ENCODE measurements at regions not wholly inside any gene's neighbourhood (a gene's known extent, or its start where the extent isn't known, plus 50 kb on each side); places are given as distances from the start of the nearest gene placed in this dataset.

DNA sequence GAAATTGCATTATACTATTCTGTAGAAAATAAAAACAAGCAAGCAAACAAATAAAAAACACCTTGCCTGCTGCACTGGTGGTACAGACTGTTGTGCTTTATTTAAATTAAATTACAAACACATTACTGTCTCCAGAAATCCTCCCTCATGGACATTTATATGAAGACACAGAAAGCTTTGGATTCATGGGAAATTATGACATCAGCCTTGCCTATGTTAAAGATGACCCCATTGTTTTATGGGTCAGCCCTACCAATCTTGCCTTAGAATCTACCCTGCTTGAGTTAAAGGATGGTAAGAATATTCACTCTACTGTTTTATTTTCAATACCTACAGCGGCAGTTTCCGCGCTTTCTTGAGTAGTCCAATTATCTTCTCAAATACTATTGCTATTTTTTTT is 1379.9 kb downstream of the TECRL start:
- no peak for DNase-seq

DNA sequence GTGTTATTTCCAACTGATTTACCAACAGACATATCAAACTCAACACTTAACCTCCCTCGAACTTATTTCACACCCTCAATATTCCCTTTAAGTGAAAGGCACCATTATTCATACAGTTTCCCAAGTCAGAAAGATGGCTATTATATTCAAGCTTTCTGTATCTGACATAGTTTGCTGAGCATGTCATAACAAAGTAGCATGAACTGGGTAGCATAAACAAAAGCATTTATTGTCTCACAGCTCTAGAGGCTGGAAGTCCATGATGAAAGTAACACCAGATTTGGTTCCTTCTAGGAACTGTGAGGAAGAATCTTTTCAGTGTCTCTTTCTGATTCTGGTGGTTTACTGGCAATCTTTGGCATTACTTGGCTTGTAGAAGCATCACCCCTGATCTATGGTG is 1388.6 kb downstream of the TECRL start:
- no peak for DNase-seq

DNA sequence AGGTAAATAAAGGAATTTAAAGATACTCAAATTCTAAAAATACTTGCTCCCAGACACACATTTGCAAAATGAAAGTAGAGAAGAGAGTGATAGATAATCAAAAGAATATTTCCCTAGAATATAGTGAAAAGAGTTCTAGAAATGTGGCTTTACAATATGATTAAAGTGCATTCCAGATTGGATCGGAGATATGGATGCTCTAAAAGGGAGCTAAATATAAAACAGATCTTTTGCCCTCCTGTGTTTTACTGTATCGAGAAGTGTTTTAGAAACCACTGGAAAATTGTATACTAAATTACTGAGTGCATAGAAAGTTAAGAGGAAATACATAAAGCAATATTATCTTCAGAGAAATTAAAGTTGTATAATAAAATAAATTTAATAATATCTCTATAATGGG is 1392.0 kb downstream of the TECRL start:
- no peak for DNase-seq

DNA sequence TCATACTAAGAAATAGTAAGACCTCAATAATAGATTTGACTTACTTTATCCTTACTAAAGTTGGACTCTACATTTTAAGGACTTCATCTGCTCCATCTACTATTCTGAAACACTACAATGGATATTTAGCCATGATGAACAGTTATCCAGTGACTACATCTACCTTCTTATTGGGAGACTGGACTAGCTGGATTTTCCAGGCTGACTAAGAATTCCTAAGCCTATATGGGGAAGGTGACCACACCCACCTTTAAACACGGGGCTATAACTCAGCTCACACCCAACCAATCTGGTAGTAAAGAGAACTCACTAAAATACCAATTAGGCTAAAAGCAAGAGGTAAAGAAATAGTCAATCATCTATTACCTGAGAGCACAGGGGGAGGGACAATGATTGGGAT is 1438.4 kb downstream of the TECRL start:
- no peak for DNase-seq

DNA sequence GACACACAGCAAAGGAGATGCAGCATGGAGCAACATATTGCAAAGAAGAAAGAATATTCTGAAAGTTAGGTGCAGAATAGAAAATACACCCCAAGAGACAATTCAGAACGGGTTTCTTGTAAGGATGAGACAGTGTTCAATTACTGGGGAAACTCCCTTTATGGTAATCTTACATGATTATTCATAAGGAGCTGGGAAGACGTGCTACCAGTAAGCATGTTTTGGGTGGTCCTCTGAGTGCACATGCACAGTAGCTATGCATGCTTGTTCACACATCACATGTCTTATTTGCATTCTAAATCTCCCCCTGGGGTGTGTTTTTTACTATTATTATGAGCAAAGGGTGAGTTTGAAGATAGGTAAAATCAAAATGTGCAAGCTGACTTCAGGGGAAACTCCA is 1448.8 kb downstream of the TECRL start:
- no peak for DNase-seq

DNA sequence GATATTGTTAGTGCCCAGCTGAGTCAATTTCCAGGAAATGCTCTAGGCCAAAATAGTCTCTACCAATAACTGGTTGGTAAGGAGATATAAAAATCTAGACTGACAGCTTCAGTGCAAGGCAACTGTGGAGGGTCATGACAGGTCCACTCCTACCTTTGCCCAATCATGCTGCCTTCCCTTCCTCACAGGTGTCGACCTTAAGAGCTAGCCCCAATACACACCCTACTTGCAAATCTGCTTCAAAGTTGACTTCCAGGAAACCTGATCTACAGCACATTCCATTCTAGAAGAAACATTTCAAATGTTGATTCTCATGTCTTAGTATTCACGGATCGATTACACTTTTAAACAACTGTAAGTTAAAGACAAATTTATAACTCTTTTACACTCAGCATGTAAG is 1455.5 kb downstream of the TECRL start:
- no peak for DNase-seq

DNA sequence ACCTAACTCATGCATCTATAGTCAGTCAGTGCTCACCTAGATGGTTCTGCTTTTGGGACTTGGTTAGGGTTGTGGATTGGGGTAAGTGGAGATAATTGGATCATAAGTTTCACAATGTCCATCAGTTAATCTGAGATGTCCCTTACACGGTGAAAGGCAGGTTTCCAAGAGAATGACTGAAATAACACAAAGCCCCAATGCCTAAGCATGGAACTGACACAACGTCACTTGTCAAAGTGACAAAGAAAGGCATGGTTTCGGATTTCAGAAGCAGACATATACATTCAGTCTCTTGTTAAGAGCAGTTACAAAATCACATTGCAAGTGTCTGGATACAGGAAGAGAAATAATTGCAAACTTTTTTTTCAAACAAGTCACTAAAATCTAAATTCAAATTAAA is 1456.9 kb downstream of the TECRL start:
- no peak for DNase-seq

DNA sequence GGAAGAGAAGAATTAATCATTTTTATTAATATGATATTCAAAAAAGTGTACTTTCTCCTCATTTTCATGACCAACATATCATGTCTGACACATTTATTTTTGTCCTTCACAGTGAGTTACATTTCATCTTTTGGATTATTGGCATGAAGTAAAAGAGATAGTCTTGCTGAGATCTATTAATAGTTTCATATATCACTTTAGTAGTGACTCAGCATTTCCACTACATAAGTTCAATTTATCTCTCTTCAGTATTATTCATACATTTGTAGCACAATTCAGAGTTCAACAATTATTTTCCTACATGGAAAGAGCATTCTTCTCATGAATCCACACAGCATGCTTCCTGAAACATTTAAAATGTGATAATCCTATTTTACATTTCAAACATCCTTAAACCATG is 1461.1 kb downstream of the TECRL start:
- DNase-seq = no peak

DNA sequence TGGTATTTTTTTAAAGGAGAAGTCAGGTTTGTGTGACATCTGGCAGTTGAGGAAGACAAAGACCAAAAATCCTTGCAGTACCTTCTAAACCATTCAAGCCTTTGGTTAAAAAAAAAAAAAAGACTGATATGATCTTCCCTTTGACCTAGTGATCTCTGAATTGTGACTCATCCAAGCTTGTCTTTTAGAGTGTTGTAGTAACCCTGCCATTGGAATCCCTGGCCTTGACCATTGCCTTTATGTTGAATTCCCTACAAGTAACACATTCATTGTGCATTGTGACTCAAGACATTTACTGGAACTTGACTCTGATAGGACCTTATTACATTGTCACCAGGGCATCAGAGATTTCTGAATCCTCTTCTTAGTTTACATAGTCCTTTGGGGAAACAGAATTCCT is 1469.0 kb downstream of the TECRL start:
- no peak for DNase-seq

DNA sequence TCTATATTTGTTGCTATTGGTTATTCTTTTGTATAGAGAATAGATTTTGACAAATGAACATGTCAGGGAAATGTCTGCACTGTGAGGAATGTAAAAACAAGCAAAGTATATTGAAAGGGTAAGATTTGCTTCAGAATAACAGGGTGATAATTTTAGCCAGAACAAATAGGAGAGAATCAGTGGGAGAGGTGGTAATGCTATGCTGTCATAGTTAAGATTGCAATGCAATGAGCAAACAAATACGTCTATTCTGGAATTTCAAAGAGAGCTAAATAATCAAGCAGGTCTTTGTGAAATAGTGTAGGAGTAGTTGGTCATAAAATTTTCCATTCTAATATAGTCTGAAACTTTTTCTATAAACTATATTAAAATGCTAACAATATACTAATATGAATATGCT is 1478.4 kb downstream of the TECRL start:
- no peak for DNase-seq

DNA sequence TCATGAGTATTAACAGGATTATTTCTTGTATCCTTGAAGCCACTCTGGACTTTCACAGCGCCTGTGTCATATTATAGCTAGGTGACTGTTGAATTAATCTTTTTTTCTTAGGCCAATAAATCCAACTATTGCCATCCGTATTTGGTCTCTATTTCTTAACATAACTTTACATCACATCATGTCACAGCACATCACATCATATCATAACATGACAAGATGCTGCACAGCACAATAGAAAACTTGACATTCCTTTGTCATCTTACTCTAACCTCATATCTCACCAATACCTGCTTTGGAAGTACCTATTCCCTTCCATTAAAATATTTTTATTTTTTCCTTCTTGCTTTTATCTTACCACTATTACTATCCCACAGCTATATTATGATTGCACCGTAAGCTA is 1480.8 kb downstream of the TECRL start:
- no peak for DNase-seq

DNA sequence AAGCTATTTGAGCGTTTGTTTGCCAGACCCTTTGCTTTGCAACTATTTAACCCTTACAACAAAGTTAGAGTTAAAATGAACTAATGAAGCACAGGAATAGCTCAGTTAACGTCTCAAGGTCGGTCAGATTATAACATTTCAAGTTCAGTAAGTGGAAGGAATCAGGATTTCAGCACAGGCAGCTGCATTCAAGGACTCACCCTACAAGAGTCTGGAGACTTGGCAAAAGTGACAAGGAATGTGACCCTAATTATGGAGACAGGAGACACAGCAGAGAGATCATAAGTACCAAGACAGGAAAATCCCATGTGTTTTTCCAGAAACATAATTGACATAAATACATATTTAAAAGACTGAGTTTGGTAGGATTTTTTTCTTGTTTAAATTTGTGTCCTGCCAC is 1481.7 kb downstream of the TECRL start:
- DNase-seq = no peak

DNA sequence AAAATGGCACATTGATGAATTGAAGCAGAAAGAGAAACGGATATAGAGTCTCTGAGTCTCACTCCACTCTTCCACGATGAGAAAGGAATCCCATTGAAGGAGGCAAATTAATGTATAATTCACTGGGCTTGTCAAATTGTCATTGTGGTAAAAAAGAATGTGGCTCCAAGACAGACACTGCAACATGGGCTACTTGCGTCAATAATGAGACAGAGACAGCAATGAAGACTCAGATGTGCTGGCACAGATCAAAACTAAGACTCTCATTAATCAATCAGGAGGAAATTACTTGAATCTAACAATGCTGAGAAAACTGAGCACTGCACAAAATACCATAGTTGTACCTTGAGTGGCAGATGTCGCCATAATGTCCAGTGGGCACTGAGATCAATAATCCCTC is 1485.5 kb downstream of the TECRL start:
- no peak for DNase-seq

DNA sequence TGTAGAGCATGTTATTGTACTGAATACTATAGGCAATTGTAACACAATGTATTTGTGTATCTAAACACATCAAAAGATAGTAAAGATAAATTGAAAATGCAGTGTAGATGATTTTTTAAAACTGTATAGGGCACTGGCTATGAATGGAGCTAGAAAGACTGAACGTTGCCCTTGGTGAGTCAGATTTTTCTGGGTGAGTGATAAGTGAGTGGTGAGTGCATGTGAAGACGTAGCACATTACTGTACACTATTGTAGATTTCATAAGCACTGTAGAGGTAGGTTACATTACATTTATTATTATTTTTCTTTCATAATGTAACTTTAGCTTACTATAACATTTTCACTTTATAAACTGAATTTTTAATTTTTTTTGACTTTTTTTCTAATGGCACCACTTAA is 1491.6 kb downstream of the TECRL start:
- DNase-seq = no peak

DNA sequence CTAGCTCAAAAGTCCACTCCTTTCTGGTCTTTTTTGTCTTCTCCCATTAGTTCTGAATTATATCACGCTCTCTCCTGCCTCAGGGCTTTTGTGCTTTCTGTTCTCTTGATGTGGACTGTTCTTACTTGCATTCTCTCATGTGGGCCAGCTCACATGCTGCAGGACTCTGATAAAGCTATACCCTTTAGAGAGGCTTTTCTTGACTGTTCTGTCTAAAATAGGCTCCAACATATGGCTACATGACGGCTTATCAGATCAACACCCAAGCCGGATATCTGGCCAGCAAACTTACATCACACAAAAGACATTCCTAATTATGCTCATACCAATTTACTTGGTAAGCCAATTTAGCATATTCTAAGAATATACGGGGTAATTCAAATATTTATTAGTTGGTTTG is 1494.5 kb downstream of the TECRL start:
- DNase-seq = no peak

DNA sequence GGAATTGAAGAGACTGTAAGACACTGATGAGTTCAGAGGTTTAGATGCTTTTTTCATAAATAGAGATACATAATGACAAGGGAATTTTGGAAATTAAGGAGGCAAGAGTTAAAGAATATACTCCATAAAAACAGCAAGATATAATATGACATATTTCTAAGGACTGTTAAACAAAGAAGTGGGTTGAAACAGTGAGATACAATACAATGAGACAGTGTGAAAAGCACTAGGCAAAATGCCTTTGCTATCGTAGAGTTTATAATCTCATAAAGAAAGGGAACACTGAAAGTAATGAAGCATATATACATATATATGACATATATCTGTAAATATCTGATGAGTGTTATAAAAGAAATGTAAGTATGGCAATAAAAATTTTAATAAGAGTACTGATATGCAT is 1496.2 kb downstream of the TECRL start:
- no peak for DNase-seq

DNA sequence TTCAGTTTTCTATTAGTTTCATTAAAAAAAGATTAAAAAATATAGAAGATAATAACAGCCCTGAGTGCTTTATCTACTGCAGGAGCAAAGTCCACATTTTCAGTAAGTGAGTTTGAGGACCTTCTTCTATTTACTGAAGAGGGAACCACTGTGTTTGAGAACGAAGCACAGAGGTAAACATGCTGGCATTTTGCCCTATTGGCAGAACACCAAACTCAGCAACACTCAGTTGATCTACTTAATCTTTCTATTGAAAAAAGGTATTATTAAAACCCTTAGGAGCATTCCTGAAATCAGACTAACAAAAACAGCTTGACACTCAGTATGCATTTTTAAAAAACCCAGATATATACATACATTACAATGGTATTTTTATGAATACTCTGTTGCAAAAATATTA is 1496.7 kb downstream of the TECRL start:
- no peak for DNase-seq

DNA sequence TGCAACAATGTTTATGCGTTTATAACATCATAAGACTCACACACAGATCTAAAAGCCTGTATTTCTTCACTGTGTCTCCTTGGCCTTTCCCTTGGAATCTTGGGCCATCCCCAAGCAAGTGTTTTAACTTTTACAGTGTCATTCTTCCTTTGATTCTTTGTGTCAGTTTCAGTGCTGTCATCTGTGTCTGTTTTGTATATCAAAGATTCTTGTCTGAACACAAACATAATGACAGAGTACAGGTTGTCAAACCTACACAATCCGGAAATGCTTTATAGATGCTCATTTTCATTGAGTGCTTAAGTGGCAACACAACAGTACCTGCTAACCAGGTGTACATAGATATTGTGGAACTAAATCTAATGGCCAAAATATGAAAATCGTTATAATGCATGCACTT is 1500.0 kb downstream of the TECRL start:
- DNase-seq = no peak

DNA sequence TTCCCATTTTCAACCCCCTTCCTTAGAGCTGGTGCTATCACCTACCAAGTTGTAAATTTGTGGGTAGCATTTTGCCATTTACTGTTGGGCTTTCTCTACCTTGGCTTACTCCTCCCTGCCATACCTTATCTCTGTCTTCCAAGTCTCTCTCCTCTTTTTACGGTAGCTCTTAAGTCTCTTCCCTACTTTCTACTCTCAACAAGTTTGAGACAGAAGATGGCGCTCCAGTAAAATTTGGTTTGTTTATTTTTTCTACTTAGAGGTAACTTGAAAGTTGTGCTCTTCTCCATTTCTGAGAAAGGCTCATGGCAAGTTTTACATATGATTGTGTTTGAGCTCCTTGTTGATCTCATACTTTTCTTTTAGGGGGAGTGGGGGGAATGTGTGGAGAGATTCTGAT is 1508.1 kb downstream of the TECRL start:
- no peak for DNase-seq

DNA sequence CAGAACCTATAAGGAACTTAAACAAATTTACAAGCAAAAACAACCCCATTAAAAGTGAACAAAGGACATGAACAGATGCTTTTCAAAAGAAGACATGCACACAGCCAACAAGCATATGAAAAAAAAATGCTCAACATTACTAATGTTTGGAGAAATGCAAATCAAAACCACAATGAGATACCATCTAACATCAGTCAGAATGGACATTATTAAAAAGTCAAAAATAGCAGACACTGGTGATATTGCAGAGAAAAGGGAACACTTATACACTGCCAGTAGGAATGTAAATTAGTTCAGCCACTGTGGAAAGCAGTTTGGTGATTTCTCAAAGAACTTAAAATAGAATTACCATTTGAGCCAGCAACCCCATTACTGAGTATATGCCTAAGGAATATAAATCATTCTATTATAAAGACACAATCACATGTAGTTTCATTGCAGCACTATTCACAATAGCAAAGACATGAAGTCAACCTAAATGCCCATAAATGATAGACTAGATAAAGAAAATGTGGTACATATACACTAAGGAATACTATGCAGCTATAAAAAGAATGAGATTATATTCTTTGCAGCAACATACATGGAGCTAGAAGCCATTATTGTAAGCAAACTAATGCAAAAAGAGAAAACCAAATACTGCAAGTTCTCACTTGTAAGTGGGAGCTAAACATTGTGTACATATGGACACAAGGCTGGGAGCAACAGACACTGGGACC is 1509.4 kb downstream of the TECRL start:
- no peak for DNase-seq

DNA sequence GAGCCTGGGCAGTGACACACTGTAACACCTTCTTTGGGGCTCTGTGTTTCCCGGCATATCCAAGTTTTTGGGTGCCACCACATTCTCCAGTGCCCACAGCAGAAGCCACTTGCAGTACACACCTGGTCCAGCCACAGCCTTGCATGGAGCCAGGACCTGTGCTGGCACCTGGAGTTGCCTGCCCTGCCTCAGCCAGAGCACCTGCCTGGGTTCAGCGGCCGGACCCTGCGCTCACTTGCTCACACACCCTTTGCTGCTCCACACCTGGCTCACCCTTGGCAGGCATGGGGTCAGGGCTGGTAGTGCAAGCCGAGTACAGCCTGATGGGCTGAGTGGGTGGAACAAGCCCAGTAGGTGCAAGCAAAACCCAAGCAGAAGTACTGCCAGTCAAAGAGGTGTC is 1511.1 kb downstream of the TECRL start:
- no peak for DNase-seq

DNA sequence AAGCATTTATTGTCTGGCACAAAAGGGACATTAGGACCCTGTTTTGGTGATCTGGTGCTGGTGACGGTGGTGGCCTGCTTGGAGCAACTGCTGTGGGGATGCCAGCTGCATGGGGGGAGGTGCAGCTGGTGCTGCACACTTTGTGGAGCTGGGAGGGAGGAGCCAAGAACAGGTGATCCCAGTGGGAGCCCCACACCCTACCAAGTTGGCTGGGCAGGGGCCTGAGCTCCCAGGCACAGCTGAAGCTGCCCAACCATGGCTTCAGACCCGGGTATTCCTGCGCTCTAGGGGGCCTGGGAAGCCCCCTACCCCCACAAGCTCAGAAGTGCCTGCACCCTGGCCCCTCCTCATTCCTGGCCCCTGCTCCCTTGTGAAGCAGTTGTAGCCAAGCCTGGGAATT is 1512.5 kb downstream of the TECRL start:
- DNase-seq = no peak

DNA sequence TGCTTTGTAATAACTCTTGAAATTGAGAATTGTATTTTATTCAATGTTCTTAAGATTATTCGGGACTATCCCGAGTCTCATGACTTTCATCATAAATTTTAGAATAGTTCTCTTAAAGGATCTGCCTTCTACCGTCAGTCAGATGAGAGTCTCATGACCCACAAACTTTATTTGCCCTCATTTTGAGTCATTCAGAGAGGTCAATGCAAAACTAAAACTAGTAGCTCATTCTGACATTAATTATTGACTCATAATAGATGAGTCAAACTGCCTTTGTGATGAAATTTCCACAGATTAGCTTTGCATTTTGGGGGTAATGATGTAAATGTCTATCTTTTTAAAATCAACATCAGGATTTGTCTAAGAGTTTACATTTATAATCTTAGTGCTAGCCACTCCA is 1527.3 kb downstream of the TECRL start:
- no peak for DNase-seq

DNA sequence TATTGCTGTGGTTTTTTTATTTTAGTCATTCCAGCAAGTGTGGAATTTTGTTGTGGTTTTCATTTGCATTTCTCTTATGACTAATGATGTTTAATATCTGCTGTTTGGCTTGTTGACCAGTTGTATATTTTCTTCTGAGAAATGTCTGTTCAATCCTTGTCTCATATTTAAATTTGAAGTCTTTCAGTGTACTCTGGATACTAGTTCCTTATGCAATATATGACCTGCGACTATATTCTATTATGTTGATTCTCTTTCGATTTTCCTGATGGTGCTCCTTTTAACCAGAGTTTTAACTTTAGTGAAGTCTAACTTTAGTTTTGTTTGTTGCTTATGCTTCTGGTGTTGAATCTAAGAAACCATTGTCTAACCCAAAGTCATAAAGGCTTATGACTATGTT is 1528.0 kb downstream of the TECRL start:
- DNase-seq = no peak

DNA sequence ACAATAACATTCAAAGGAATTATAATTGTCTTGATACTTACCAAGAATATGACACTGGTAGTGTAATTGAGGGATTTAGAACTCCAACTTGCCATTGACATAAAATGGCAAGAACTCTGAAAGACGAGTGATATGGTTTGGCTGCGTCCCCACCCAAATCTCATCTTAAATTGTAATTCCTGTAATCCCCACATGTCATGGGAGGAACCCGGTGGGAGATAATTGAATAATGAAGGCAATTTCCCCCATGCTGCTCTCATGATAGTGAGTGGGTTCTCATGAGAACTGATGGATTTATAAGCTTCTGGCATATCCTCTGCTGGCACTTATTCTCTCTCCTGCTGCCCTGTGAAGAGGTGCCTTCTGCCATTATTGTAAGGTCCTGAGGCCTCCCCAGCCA is 1536.4 kb downstream of the TECRL start:
- no peak for DNase-seq

Measured in C1 segment of cervical spinal cord (tissue), 14 donors.